ENCODE measurements at regions not wholly inside any gene's neighbourhood (a gene's known extent, or its start where the extent isn't known, plus 50 kb on each side); places are given as distances from the start of the nearest gene placed in this dataset.

DNA sequence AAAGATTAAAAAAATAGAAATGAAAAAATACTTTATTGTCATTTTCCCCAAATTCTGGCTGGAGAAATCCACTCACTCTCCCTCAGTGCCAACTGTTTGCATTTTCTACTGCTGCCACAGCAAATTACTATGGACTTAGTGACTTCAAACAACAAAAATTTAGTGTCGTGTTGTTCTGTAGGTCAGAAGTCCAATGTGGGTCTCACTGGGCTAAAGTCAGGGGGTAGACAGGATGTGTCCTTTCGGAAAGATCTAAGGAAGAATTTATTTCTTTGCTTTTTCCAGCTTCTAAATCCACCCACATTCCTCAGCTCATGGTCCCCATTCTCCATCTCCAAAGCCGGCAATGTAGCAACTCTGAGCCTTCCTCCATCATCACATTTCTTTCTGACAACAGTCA is 453.3 kb downstream of the KIF16B start:
- CTCF ChIA-PET (ENCODE audit: low intra/inter-chr PET ratio): no interaction called here
- POLR2A ChIA-PET: no interaction called here
- Histone ChIP-seq H2AFZ (ENCODE audit: low read depth, low read length) (no peak overlapping the region), H3K9me3 (replicated peaks; ENCODE audit: control insufficient read depth, insufficient read depth, low read depth, low read length) (no peaks in the 10 kb centered on the region), H3K36me3 (ENCODE audit: control insufficient read depth, insufficient read depth, low read length) (no peaks in the 10 kb centered on the region), H3K4me3 (no peak overlapping the region), H3K79me2 (ENCODE audit: control insufficient read depth, insufficient read depth, low read length) (no peaks in the 10 kb centered on the region), H3K27ac (ENCODE audit: extremely low read depth, low read depth, low read length) (no peak overlapping the region), H3K9me1 (ENCODE audit: control insufficient read depth, insufficient read depth, low read length) (no peaks in the 10 kb centered on the region), H4K20me1 (replicated peaks; ENCODE audit: control insufficient read depth, insufficient read depth, low read length) (no peaks in the 10 kb centered on the region), H3K27me3 (ENCODE audit: control insufficient read depth in 2 of 2, insufficient read depth in 2 of 2, low read length in 2 of 2) (no peaks in the 10 kb centered on the region), H3K4me1 (replicated peaks in 1 of 2; ENCODE audit: control insufficient read depth in 2 of 2, insufficient read depth in 2 of 2, low read length in 2 of 2) (no peaks in the 10 kb centered on the region), H3K4me2 (ENCODE audit: insufficient read depth, low read length) (no peak overlapping the region), H3K9ac (ENCODE audit: insufficient read depth in 1 of 2, low read depth in 2 of 2, low read length in 2 of 2) (no peak overlapping the region)
- FAIRE-seq (no peak), ATAC-seq (no peak), DNase-seq (ENCODE audit: extremely low read depth in 1 of 4, low spot score in 3 of 4) (no peak)
- BruUV-seq (replicated peaks): no TSS peak
- in situ Hi-C loops (cut with MboI) (no loop called here), intact Hi-C loops (cut with micrococcal nuclease) (no loop called here)
- WGBS (ENCODE audit: insufficient coverage, low coverage, missing lambda C conversion rate): 0% methylated on average over 3 of the region's 3 CpGs
- TF ChIP-seq TEAD4 (IDR thresholded peaks at IDR 0.05; ENCODE audit: low read length) (no peak), TEAD4 (CRISPR knock-in tag; IDR thresholded peaks at IDR 0.05; ENCODE audit: borderline replicate concordance) (no peak), HNRNPH1 (optimal IDR thresholded peaks at IDR 0.05; ENCODE audit: low read depth, low read length) (no peak), PTBP1 (IDR thresholded peaks at IDR 0.05; ENCODE audit: low read depth, low read length) (no peak), ZBTB43 (CRISPR knock-in tag; IDR thresholded peaks at IDR 0.05) (no peak), TRIM24 (IDR thresholded peaks at IDR 0.05) (no peak), E2F3 (CRISPR knock-in tag; IDR thresholded peaks at IDR 0.05) (no peak), MYBL2 (IDR thresholded peaks at IDR 0.05; ENCODE audit: low read depth) (no peak), MYBL2 (CRISPR knock-in tag; IDR thresholded peaks at IDR 0.05; ENCODE audit: borderline replicate concordance) (no peak), ZNF232 (CRISPR knock-in tag; IDR thresholded peaks at IDR 0.05) (no peak)
- TF ChIP-seq, protein P1, sequence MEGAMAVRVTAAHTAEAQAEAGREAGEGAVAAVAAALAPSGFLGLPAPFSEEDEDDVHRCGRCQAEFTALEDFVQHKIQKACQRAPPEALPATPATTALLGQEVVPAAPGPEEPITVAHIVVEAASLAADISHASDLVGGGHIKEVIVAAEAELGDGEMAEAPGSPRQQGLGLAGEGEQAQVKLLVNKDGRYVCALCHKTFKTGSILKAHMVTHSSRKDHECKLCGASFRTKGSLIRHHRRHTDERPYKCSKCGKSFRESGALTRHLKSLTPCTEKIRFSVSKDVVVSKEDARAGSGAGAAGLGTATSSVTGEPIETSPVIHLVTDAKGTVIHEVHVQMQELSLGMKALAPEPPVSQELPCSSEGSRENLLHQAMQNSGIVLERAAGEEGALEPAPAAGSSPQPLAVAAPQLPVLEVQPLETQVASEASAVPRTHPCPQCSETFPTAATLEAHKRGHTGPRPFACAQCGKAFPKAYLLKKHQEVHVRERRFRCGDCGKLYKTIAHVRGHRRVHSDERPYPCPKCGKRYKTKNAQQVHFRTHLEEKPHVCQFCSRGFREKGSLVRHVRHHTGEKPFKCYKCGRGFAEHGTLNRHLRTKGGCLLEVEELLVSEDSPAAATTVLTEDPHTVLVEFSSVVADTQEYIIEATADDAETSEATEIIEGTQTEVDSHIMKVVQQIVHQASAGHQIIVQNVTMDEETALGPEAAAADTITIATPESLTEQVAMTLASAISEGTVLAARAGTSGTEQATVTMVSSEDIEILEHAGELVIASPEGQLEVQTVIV (CRISPR knock-in tag; IDR thresholded peaks at IDR 0.05; ENCODE audit: borderline replicate concordance): no peak

Data from K562 (cell line).